ENCODE measurements at regions not wholly inside any gene's neighbourhood (a gene's known extent, or its start where the extent isn't known, plus 50 kb on each side); places are given as distances from the start of the nearest gene placed in this dataset.

DNA sequence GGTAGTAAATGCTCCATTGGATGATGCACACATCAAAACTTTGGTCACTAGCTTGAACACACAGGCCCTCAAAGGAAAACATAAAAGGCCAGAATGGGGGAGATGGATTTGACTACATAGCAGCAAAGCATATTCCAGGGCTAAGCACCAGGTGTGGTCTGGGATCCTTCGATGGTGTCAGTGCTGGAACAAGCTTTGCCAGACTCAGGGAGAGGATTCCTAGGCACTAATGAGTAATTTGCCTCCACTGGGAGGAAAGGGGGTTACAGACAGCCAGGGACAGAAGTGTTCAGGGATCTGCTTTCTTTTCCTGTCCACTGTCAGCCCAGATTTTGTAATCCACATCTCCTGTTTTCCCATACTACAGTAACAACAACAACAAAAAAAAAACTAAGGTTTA is 157.2 kb upstream of the OBI1 start:
- H3K27ac ChIP-seq, result no peak overlapping the region
- DNase-seq (ENCODE audit: low read depth, low spot score), result no peak

- H3K27ac ChIP-seq, result no peak overlapping the region
- DNase-seq (ENCODE audit: low read depth, low spot score), result no peak
Measured at GRCh38 chr13:78806457-78806856, 147.5 kb upstream of the OBI1 start.

DNA sequence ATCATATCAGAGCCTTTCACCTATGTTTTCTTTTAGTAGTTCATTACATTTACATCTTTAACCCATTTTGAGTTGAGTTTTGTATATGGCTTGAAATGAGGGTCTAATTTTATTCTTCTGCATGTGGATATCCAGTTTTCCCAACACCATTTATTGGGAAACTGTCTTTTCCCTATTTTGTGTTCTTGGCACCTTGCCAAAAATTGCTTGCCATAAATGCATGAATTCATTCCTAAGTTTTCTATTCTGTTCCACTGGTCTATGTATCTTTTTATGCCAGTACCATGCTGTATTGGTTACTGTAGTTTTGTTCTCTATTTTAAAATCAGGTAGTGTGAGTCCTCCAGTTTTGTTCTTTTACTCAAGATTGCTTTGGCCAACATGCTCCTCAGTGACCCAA is 144.0 kb upstream of the OBI1 start:
- H3K27ac ChIP-seq, result no peak overlapping the region
- no peak for DNase-seq (ENCODE audit: low read depth, low spot score)

DNA sequence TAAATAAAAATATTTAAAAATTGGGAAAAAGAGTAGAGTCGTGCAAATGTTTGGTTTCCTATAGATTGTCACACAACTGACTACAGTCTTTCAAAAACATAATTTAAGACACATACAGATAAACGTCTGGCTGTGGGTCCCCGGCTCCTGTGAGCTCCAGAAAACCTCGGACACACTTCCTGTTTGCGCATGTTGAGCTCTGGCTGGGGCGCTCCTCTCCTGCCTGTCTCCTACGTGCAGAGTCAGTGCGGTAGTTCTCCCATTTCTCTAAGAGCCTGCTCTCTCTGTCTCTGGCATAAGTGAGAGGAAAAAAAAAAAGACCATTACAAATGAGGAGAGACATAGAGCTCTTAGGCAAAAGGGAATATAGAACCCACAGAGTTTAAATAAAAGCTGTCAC is 128.2 kb upstream of the OBI1 start:
- no peak for DNase-seq (ENCODE audit: low read depth, low spot score)
- H3K27ac ChIP-seq, result no peak overlapping the region

DNA sequence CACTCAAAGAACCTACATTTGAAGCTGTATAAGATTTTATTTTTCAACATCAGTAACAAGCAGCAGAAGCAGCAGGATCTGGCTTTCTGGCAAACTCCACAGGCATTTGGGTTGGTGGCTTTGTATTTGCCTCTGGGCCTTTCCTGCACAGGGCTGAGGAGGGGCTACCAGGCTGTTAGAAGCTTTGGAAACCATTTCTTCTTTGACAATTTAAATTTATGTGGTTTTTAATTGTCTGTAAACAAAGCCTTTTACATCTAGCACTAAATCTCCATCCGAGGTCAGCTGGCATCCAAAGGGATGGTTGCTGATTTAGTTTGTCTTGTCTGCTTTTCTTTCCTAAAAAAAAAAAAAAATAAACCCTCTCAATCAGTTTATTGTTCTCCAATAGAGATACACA is 127.5 kb upstream of the OBI1 start:
- H3K27ac ChIP-seq, result no peak overlapping the region
- DNase-seq (ENCODE audit: low read depth, low spot score), result no peak

DNA sequence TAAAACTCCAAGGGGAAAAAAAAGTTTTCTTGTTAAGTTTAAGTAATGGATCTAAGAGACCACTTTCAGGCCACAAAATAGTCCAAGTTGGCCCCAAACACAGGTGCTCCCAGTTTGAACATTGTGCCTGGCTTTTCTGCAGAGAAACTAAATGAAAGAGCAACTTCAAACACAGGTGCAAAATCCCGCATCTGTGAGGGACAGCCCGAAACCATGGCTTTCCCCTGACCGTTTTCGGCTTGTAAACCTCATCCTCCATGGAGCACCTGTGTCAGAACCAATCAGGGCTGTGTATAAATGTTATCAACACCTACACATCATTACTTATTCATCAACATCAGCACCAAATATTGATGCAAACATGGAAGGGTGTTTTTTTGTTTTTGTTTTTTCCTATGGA is 126.8 kb upstream of the OBI1 start:
- H3K27ac ChIP-seq, result no peak overlapping the region
- DNase-seq (ENCODE audit: low read depth, low spot score), result no peak

DNA sequence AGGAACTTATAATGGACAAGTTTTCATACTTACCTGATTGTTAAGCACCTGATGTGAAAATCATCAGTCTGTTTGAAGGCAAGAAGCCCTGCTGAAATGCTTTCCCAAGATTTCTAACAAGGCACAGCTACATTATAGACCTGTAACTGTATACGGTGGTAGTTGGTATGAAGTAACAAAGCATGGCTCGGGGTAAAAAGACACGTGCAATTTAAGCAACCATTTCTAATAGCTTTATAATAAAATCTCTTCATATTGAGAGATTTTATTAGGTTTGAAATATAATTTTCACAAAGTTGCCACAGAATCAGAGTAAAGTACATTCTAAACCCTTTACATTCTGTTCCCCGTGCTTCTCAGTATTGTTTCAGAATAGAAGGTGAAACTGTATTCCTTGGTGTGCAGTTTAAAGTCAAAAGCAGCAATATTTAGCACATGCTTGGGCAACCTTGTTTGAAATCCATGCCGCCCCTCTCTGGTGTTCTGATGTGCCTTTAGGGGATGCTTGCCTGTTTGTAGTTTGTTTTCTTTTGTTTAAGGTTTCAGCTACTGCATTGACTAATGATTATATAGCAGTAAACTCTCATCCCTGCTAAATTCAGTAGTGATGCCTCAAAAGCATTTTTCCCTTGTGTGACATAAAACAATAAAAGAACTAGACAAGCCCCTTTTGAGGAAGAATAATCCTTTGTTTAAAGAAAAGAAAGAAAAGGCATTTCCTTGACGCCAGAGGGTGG is 125.2 kb upstream of the OBI1 start:
- no peak for DNase-seq (ENCODE audit: low read depth, low spot score)
- no peak overlapping the region for H3K27ac ChIP-seq

DNA sequence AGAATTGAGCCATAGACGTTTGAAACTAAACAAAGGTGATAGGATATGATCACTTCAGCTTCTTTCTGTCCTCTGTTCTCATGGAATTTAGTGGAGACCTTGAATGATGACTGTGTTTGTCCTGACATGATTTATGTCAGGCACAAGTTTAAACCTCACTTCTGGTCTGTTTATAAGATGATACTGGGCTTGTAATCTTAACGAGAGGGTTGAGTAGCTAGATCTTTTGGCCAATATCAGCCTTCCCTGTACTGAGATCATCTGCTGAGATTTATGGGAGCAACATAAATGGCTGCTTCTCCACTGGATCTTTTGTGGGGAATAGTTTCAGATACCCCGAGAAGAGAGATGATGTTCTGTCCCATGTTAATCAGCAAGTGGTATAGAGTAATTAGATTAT is 121.8 kb upstream of the OBI1 start:
- DNase-seq (ENCODE audit: low read depth, low spot score), result no peak
- H3K27ac ChIP-seq, result no peak overlapping the region

- DNase-seq (ENCODE audit: low read depth, low spot score), result no peak
Measured at GRCh38 chr13:78779608-78780007, 120.7 kb upstream of the OBI1 start.

DNA sequence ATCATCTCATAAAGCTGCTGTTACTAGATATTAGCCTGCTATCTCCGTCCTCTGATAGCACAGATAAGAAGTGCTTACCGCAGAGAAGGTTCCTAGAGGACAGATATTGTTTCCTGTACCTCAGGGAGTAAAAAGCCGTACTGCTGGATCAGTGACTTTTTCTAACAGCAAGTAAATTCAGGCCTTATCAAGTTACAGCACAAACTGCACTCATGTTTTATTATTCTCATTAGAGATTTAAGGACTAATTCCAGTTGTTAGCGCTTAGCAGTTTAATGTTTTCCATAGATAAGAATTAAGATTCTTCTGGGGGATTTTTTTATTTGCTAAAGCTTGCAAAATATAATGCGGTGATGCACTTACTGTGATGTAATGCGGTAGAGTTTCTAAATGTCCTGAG is 119.0 kb upstream of the OBI1 start:
- DNase-seq (ENCODE audit: low read depth, low spot score), result no peak

More at GRCh38 chr13:78779608-78780007, 120.7 kb upstream of the OBI1 start:
- H3K27ac ChIP-seq, result no peak overlapping the region

GRCh38 chr13:78777396-78777795 is 118.4 kb upstream of the OBI1 start:
- no peak for DNase-seq (ENCODE audit: low read depth, low spot score)
- H3K27ac ChIP-seq, result no peak overlapping the region

More for the DNA sequence above, 119.0 kb upstream of the OBI1 start:
- H3K27ac ChIP-seq, result no peak overlapping the region

DNA sequence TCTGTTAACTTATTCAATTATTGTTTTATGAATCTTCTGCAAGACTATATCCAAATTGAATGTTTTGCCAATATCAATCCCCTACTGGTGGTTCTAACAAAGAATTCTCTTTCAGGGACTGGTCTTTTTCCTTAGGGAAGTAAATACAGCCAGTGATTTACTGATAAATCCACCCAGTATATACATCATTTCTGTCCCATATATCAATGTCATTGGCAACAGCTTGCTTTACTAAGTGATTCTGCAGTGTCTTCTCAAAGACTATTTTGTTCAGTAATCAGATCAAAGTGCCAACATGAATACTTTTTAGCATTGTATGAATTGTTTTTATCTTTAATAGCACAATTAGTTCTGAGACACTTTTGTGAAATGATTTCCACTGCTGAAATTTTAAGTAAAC is 114.0 kb upstream of the OBI1 start:
- no peak overlapping the region for H3K27ac ChIP-seq
- DNase-seq (ENCODE audit: low read depth, low spot score), result no peak

GRCh38 chr13:78770601-78771000 is 111.6 kb upstream of the OBI1 start:
- DNase-seq (ENCODE audit: low read depth, low spot score), result no peak
- no peak overlapping the region for H3K27ac ChIP-seq

DNA sequence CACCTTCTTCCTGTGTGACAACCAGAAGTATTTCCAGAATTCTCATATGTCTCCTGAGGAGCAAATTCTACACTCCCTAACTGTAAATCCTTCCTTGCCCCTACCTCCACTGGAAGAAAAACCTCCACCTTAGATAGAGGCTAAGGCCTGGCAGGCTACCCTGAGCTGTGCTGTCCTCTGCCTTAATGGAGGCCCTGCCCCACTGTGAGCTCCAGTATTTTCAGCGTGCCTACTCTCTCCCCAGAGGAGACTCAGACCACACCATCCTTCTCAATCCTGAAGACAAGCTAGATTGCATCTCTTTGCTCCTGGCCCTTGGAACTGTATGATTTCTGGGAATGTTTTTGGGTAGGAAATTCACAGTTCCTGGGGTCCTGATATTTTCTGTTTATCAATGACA is 110.0 kb upstream of the OBI1 start:
- no peak for DNase-seq (ENCODE audit: low read depth, low spot score)
- no peak overlapping the region for H3K27ac ChIP-seq

- H3K27ac ChIP-seq, result no peak overlapping the region
- DNase-seq (ENCODE audit: low read depth, low spot score), result no peak
Measured at GRCh38 chr13:78764665-78765064, 105.7 kb upstream of the OBI1 start.

GRCh38 chr13:78762825-78763224 is 103.9 kb upstream of the OBI1 start:
- DNase-seq (ENCODE audit: low read depth, low spot score), result no peak
- no peak overlapping the region for H3K27ac ChIP-seq

- H3K27ac ChIP-seq, result no peak overlapping the region
- DNase-seq (ENCODE audit: low read depth, low spot score), result no peak
Measured at GRCh38 chr13:78759704-78760103, 100.7 kb upstream of the OBI1 start.

- no peak overlapping the region for H3K27ac ChIP-seq
- DNase-seq (ENCODE audit: low read depth, low spot score), result no peak
Measured at GRCh38 chr13:78758549-78758948, 99.6 kb upstream of the OBI1 start.

GRCh38 chr13:78753435-78753834 is 94.5 kb upstream of the OBI1 start:
- no peak overlapping the region for H3K27ac ChIP-seq
- no peak for DNase-seq (ENCODE audit: low read depth, low spot score)

GRCh38 chr13:78750735-78751134 is 91.8 kb upstream of the OBI1 start:
- DNase-seq (ENCODE audit: low read depth, low spot score), result no peak
- H3K27ac ChIP-seq, result no peak overlapping the region

- no peak overlapping the region for H3K27ac ChIP-seq
- DNase-seq (ENCODE audit: low read depth, low spot score), result no peak
Measured at GRCh38 chr13:78743973-78744372, 85.0 kb upstream of the OBI1 start.

- DNase-seq (ENCODE audit: low read depth, low spot score), result no peak
- H3K27ac ChIP-seq, result no peak overlapping the region
Measured at GRCh38 chr13:78742659-78743058, 83.7 kb upstream of the OBI1 start.

DNA sequence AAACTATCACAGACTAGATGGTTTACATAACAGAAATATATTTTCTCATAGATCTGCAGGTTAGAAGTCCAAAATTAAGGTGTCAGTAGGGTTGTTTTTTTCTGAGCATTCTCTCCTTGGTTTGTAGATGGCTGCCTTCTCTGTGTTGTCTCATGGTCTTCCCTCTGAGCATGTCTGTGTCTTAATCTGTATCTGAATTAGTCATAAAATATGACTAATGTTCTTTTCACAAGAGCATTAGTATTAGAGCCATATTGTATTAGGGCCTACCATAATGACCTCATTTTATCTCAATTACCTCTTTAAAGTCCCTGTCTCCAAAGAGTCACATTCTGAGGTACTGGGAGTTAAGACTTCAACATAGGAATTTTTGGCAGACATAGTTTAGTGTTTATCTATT is 77.2 kb upstream of the OBI1 start:
- no peak overlapping the region for H3K27ac ChIP-seq
- DNase-seq (ENCODE audit: low read depth, low spot score), result no peak
